Mucosa of rectum (tissue), 2 donors: ENCODE measurements at regions not wholly inside any gene's neighbourhood (a gene's known extent, or its start where the extent isn't known, plus 50 kb on each side); places are given as distances from the start of the nearest gene placed in this dataset.

Source experiments
- H3K27ac ChIP-seq, 2 donors: one replicate each; pipeline ENCODE4 v1.7.0; 2013; ENCODE audit warnings: inconsistent platforms in 2 of 2, low read depth in 2 of 2, low read length in 2 of 2
- H3K27me3 ChIP-seq, 2 donors: one replicate each; pipeline ENCODE4 v1.7.0; 2013; ENCODE audit warnings: low read length in 2 of 2; ENCODE audit not compliant: control insufficient read depth in 2 of 2, insufficient read depth in 2 of 2
- H3K36me3 ChIP-seq, 2 donors: one replicate each; pipeline ENCODE4 v1.7.0; 2013; ENCODE audit warnings: low read length in 2 of 2; ENCODE audit not compliant: control insufficient read depth in 2 of 2, insufficient read depth in 2 of 2
- H3K4me1 ChIP-seq, 2 donors: one replicate each; pipeline ENCODE4 v1.7.0; 2013; ENCODE audit warnings: low read length in 2 of 2, mild to moderate bottlenecking in 1 of 2; ENCODE audit not compliant: control insufficient read depth in 2 of 2, insufficient read depth in 2 of 2
- H3K4me3 ChIP-seq, 2 donors: one replicate each; pipeline ENCODE4 v1.7.0; 2013; ENCODE audit warnings: low read length in 2 of 2
- H3K9ac ChIP-seq, 2 donors: one replicate each; pipeline ENCODE4 v1.7.0; 2013; ENCODE audit warnings: low read length in 2 of 2, low read depth in 1 of 2, mild to moderate bottlenecking in 1 of 2
- H3K9me3 ChIP-seq, 2 donors: one replicate each; pipeline ENCODE4 v1.7.0; 2013; ENCODE audit warnings: low read length in 2 of 2; ENCODE audit not compliant: control insufficient read depth in 2 of 2
- donor health status: healthy.
- donor health status: Normal muscosa, but diverticular disease.

DNA sequence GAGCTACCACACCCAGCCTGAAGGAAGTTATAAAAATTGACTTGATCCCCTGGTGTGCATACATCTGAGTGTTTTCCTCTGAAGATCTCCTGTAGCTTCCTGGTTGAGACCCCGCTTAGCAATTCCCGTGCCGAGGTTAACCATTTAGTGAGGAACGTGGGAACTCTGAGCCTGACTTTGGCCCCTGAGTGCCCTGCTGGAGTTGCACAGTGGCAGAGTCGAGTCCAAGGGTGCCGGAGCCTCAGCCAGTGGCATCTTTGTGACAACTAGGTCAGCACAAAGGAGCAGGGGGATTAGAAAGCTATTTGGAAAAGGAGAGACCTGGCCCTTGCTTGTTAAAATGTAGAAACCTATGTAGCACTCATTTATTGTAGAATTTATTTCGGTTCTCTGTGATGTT lies 561.2 kb upstream of the SALL3 start:
- no peak overlapping the region for H3K27ac ChIP-seq
- no peak overlapping the region for H3K4me3 ChIP-seq
- no peaks in the 10 kb centered on the region for H3K36me3 ChIP-seq
- H3K9ac ChIP-seq = no peak overlapping the region
- no peaks in the 10 kb centered on the region for H3K4me1 ChIP-seq
- H3K9me3 ChIP-seq = no peaks in the 10 kb centered on the region
- no peaks in the 10 kb centered on the region for H3K27me3 ChIP-seq

DNA sequence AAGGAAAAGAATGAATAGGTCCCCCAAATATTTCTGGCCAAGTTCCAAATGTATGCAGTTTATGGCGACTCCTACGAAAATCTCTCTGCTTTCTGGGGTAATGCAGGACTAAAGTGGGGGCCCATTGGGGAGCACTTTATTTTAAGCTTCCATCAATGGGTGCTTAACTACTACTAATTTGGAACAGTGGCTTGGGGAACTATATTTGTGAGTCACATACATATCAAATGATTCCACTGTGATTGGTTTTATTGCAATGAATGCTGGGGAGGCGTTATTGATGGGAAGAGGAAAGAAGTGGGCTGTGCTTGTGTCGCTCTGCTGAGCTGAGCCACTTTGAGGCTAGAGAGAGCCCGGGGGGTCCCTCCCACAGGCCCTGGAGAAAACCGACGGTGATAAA lies 560.4 kb upstream of the SALL3 start:
- H3K9ac ChIP-seq = no peak overlapping the region
- H3K4me1 ChIP-seq = no peaks in the 10 kb centered on the region
- H3K27me3 ChIP-seq = no peaks in the 10 kb centered on the region
- no peaks in the 10 kb centered on the region for H3K36me3 ChIP-seq
- no peaks in the 10 kb centered on the region for H3K9me3 ChIP-seq
- no peak overlapping the region for H3K27ac ChIP-seq
- H3K4me3 ChIP-seq = no peak overlapping the region

DNA sequence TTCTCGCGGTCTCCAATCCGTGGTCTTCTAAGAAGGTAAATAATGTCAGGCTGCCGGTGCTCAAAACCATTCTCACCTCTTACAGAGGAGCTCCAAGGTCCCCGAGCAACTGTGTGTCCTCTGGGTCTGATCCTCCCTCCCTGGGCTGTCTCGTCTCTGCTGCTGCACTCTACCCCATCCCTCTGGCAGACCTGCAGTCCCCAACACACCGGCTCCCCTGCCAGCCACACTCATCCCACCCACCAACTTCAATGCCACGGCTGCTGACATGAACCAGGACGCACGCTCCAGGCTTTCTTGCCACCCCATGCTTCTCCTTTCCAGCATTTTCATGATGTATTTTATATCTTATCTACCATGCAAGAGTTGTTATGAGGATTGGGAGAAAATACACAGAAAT lies 559.5 kb upstream of the SALL3 start:
- no peaks in the 10 kb centered on the region for H3K27me3 ChIP-seq
- H3K27ac ChIP-seq = no peak overlapping the region
- H3K9ac ChIP-seq = no peak overlapping the region
- H3K9me3 ChIP-seq = no peaks in the 10 kb centered on the region
- H3K4me1 ChIP-seq = no peaks in the 10 kb centered on the region
- no peak overlapping the region for H3K4me3 ChIP-seq
- no peaks in the 10 kb centered on the region for H3K36me3 ChIP-seq

DNA sequence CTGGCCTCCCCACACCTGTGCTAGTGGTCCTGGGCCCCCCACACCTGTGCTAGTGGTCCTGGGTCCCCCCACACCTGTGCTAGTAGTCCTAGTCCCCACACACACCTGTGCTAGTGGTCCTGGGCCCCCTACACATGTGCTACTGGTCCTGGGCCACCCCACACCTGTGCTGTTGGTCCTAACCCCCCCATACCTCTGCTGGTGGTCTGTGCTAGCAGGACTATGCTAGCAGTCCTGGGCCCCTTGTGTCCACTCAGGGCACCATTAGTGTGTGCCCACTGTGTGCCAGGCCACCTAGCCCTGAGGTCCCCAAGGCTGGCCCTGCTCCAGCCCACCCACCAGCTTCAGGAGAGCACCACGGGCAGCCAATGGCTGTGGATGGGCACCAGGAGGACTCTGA lies 558.2 kb upstream of the SALL3 start:
- Histone ChIP-seq H3K4me3 (no peak overlapping the region), H3K27ac (no peak overlapping the region), H3K9ac (no peak overlapping the region), H3K36me3 (no peaks in the 10 kb centered on the region), H3K4me1 (no peaks in the 10 kb centered on the region), H3K9me3 (no peaks in the 10 kb centered on the region), H3K27me3 (no peaks in the 10 kb centered on the region)

DNA sequence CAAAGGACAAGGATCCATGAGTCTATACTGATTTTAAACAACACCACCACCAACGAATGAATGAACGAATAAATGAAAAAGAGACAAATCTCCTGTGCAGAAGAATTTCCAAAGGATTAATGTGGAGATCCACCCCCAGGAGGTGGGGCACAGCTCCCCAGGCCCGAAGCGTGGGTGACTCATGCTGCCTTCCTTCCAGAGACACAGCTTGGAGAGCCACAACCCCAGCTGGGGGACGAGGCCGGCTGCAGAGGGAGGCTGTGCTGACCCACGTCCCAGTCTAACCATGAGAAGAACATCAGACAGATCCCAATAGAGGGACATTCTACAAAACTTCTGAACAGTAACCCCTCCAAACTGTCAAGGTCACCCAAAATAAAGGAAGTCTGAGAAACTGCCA lies 557.3 kb upstream of the SALL3 start:
- H3K36me3 ChIP-seq = no peaks in the 10 kb centered on the region
- no peak overlapping the region for H3K4me3 ChIP-seq
- no peak overlapping the region for H3K9ac ChIP-seq
- no peak overlapping the region for H3K27ac ChIP-seq
- H3K9me3 ChIP-seq = no peaks in the 10 kb centered on the region
- H3K27me3 ChIP-seq = no peaks in the 10 kb centered on the region
- H3K4me1 ChIP-seq = no peaks in the 10 kb centered on the region

DNA sequence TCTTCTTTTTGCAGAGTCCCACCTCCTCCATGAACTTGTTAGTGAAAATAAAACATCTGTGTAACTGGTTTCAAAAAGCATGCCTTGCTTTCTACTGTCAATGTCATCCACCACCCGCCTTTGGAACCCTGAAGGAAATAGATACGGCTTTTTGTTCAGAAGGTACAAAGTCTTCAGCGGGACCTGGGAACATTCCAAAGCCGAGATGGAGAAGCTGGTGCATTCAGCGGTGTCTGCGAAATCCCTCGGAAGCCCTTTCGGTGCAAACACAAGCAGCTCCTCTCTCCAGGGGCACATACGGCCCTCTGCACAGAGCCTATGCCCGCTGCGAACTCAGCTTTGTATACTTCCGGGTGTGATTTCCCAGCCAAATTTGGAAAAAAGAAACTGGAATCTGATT lies 555.8 kb upstream of the SALL3 start:
- H3K27me3 ChIP-seq = no peaks in the 10 kb centered on the region
- H3K4me3 ChIP-seq = no peak overlapping the region
- no peaks in the 10 kb centered on the region for H3K36me3 ChIP-seq
- no peak overlapping the region for H3K9ac ChIP-seq
- no peaks in the 10 kb centered on the region for H3K9me3 ChIP-seq
- H3K4me1 ChIP-seq = no peaks in the 10 kb centered on the region
- no peak overlapping the region for H3K27ac ChIP-seq

DNA sequence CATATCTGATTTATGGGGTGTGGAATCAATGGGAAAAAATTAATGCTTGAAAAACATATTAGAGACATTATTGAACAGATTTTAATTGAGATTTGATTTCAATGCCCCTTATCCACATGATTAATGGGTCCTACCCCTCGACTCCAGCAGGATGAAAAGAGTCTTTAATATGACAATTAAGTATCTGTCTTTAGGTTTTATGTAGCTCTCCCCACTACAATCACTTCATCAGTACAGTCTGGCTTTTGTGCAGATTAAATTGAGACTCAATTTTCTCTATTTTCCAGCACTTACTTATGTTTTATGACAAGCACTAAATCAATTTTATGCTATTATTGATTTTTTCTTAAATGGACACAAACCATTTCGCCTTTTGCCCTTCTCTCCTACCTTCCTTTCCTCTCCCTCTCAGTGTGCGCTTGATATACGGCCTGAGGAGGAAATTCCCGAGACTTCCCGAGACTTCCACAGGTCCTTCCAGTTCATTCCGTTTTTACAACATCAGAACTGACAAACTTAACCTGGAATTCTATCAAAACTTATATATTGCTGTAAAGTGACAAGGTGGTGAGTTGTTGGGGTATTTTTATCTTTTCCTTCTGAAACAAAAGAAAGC lies 555.1 kb upstream of the SALL3 start:
- Histone ChIP-seq H3K36me3 (no peaks in the 10 kb centered on the region), H3K9ac (no peak overlapping the region), H3K9me3 (peaks cover 0 to 3% of the 10 kb centered on the region in 2 donors), H3K4me3 (no peak overlapping the region), H3K4me1 (no peaks in the 10 kb centered on the region), H3K27ac (no peak overlapping the region), H3K27me3 (no peaks in the 10 kb centered on the region)

DNA sequence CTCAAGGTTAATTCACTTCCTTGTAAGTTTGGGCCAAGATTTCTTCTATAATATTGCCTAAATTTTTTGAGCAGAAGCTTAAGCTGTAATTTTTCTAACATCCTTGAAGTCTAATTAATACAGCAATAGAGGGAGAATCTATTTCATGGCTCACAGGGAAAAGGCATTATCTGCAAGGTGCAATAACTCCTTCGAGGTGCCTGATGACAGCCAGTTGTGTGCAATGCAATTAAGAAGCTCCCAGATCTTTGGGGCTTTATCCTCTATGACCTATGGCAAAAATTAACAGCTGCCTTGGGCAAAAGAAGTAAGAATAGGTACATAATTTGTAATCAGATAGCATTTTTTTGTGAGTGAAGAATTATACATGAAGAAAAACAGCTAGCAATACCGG lies 554.6 kb upstream of the SALL3 start:
- no peaks in the 10 kb centered on the region for H3K27me3 ChIP-seq
- no peak overlapping the region for H3K27ac ChIP-seq
- no peaks in the 10 kb centered on the region for H3K4me1 ChIP-seq
- peaks cover 0 to 3% of the 10 kb centered on the region in 2 donors for H3K9me3 ChIP-seq
- no peak overlapping the region for H3K4me3 ChIP-seq
- H3K36me3 ChIP-seq = no peaks in the 10 kb centered on the region
- no peak overlapping the region for H3K9ac ChIP-seq

DNA sequence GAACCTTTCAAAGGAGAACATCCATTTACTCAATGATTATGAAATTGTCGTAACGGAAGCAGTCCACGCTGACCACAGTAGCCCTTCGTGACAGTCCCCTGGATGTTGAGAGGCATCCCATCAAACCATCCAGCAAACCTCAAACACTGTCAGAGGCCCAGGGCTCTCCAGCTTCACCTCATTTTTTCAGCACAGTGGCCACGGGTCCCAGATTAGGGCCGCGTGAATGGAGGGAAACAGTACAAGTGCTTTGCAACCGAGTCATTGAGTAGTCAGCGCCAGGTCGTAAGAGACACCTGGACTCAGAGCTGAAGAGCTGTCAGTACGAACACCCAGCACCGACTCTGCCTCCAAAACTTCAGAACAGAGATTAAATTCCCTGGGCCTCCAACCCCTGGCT lies 552.5 kb upstream of the SALL3 start:
- H3K4me3 ChIP-seq = no peak overlapping the region
- H3K4me1 ChIP-seq = no peaks in the 10 kb centered on the region
- no peak overlapping the region for H3K27ac ChIP-seq
- H3K9ac ChIP-seq = no peak overlapping the region
- H3K36me3 ChIP-seq = no peaks in the 10 kb centered on the region
- H3K27me3 ChIP-seq = no peaks in the 10 kb centered on the region
- peaks cover 0 to 3% of the 10 kb centered on the region in 2 donors for H3K9me3 ChIP-seq

DNA sequence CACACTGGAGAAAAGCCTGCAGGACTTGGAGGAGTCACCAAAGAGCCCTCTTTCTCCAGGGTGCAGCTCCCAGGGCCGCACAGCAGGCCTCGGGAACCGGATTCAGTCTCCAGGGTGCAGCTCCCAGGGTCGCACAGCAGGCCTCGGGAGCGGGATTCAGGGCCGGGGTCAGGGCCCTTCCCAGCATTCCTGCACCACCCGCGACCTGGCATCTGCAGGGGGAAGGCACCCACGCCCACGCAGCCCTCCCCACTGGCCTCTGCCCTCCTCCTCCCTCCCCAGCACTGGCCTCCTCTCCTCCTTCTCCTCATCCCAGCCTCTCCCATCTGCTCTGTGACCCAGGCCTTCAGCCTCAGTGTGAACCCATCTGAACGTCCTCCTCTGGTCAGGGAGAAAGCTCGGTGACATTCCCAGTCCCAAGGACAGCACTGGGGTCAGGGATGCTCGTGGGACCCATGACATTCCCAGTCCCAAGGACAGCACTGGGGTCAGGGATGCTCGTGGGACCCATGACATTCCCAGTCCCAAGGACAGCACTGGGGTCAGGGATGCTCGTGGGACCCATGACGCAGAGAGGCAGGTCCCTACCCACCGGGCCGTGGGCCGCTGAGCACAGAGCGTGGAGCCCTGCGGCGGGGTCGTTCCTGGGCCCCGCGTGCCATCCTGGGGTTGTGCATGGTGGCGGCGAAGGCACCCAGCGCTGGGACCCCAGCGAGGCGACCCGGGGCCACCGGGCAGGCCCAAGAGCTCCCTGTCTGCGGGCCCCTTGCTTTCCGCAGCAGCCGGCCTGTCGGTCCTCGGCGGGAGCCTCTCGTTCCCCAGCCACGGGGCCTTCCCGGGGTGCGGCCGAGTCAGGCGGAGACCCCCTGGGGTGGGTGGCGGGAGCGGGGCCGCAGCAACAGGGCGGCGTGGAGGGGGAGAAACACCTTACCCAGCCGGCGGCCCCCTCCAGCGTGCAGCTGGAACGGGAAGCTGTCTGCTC lies 550.2 kb upstream of the SALL3 start:
- H3K4me3 ChIP-seq = no peak overlapping the region
- peaks cover 0 to 5% of the 10 kb centered on the region in 2 donors for H3K9me3 ChIP-seq
- no peaks in the 10 kb centered on the region for H3K36me3 ChIP-seq
- no peak overlapping the region for H3K9ac ChIP-seq
- no peaks in the 10 kb centered on the region for H3K27me3 ChIP-seq
- H3K4me1 ChIP-seq = no peaks in the 10 kb centered on the region
- H3K27ac ChIP-seq = no peak overlapping the region
